ENCODE measurements at regions not wholly inside any gene's neighbourhood (a gene's known extent, or its start where the extent isn't known, plus 50 kb on each side); places are given as distances from the start of the nearest gene placed in this dataset.

GRCh38 chr3:182235504-182235903, 523.8 kb downstream of the SOX2 start:
- no peak for TF ChIP-seq CTCF (IDR thresholded peaks at IDR 0.05)
- no peak for TF ChIP-seq POLR2A (IDR thresholded peaks at IDR 0.05)

Measured in suprapubic skin (tissue), 3 donors.